ENCODE measurements at regions not wholly inside any gene's neighbourhood (a gene's known extent, or its start where the extent isn't known, plus 50 kb on each side); places are given as distances from the start of the nearest gene placed in this dataset.

- no peak overlapping the region for H3K27ac ChIP-seq
- ATAC-seq (no peak), FAIRE-seq (no peak), DNase-seq (ENCODE audit: low read depth in 1 of 2, low spot score in 1 of 2) (no peak)
- ChIA-PET POLR2A (no interaction called here), CTCF (no interaction called here)
- H3K4me1 ChIP-seq: no peaks in the 10 kb centered on the region
- H3K4me2 ChIP-seq: no peak overlapping the region
- no peak for TF ChIP-seq SREBF2 (IDR thresholded peaks at IDR 0.05)
- no peak for TF ChIP-seq NPAS2 (CRISPR knock-in tag; IDR thresholded peaks at IDR 0.05; ENCODE audit: borderline replicate concordance)
- TF ChIP-seq EHF (CRISPR knock-in tag; IDR thresholded peaks at IDR 0.05): no peak
- WGBS (ENCODE audit: missing lambda C conversion rate): 23% methylated on average over 4 of the region's 4 CpGs
- no peaks in the 10 kb centered on the region for H3K9me3 ChIP-seq
- H3K4me3 ChIP-seq: no peak overlapping the region
These were observed 256.9 kb downstream of the POM121L12 start for GRCh38 chr7:53292341-53292740.

- H3K9me3 ChIP-seq: no peaks in the 10 kb centered on the region
- no peak overlapping the region for H3K27ac ChIP-seq
- no peak overlapping the region for H3K4me2 ChIP-seq
- ChIA-PET CTCF (no interaction called here), POLR2A (no interaction called here)
- WGBS (ENCODE audit: missing lambda C conversion rate): 24% methylated on average over 4 of the region's 4 CpGs
- FAIRE-seq (no peak), ATAC-seq (no peak), DNase-seq (ENCODE audit: low read depth in 1 of 2, low spot score in 1 of 2) (no peak)
- no peak for TF ChIP-seq ELK1 (IDR thresholded peaks at IDR 0.05; ENCODE audit: low read depth, low read length)
- no peak for TF ChIP-seq ATOH8 (CRISPR knock-in tag; IDR thresholded peaks at IDR 0.05; ENCODE audit: low read depth)
- no peak for TF ChIP-seq BCL3 (IDR thresholded peaks at IDR 0.05)
- TF ChIP-seq FOSB (CRISPR knock-in tag; IDR thresholded peaks at IDR 0.05): no peak
- no peak for TF ChIP-seq HMGXB4 (CRISPR knock-in tag; IDR thresholded peaks at IDR 0.05; ENCODE audit: borderline replicate concordance)
- TF ChIP-seq MAFK (IDR thresholded peaks at IDR 0.05; ENCODE audit: partially characterized antibody): no peak
- TF ChIP-seq REST (IDR thresholded peaks at IDR 0.05): no peak
- TF ChIP-seq CBX2 (IDR thresholded peaks at IDR 0.05; ENCODE audit: borderline replicate concordance, low read depth): no peak
- TF ChIP-seq EP300 (IDR thresholded peaks at IDR 0.05): no peak
- no peak for TF ChIP-seq ZC3H11A (IDR thresholded peaks at IDR 0.05)
- no peak for TF ChIP-seq SMC3 (IDR thresholded peaks at IDR 0.05)
- H3K4me3 ChIP-seq: no peak overlapping the region
- no peaks in the 10 kb centered on the region for H3K4me1 ChIP-seq
These were observed 267.2 kb downstream of the POM121L12 start for GRCh38 chr7:53302496-53303246.
